ENCODE measurements at regions not wholly inside any gene's neighbourhood (a gene's known extent, or its start where the extent isn't known, plus 50 kb on each side); places are given as distances from the start of the nearest gene placed in this dataset.

DNA sequence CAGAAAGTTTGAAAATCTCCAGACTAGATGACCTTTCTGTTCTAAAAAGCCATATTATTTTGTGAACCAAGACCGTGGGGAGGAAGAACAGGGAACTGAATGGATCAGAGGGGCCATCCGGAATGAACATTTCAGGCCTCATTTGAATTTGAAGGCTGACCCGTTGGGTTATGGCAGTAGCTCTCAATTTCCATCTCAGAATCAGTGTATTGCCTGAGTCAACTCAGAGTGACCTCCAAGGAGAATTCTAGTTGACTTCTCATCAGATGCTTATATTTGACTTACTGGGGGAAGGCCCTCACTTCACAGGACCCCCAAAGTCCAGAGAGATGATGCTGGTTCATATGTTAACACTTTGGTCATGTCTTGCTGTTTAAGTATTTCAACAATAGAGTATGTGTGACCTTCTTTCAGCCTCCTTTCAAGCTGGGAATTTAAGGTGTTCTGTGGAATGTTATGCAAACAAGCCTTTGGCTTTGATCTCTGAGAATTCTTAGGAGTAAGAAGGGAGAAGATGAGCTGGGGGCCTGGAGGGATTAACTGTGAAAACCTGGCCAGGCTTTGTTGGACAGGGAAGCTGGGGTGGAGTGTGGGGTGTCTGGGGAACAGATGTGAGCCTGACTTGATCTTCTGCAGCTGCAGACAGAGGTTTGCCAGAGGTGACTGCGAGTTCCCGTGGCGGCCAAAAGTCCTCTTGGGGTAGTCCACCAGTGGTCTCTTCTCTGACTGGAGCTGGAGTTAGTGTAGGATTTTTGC, 111.2 kb upstream of the RGMA start:
- ATAC-seq (no peak), DNase-seq (no peak)
- H3K36me3 ChIP-seq (ENCODE audit: low read depth): no peaks in the 10 kb centered on the region
- TF ChIP-seq, protein P1, sequence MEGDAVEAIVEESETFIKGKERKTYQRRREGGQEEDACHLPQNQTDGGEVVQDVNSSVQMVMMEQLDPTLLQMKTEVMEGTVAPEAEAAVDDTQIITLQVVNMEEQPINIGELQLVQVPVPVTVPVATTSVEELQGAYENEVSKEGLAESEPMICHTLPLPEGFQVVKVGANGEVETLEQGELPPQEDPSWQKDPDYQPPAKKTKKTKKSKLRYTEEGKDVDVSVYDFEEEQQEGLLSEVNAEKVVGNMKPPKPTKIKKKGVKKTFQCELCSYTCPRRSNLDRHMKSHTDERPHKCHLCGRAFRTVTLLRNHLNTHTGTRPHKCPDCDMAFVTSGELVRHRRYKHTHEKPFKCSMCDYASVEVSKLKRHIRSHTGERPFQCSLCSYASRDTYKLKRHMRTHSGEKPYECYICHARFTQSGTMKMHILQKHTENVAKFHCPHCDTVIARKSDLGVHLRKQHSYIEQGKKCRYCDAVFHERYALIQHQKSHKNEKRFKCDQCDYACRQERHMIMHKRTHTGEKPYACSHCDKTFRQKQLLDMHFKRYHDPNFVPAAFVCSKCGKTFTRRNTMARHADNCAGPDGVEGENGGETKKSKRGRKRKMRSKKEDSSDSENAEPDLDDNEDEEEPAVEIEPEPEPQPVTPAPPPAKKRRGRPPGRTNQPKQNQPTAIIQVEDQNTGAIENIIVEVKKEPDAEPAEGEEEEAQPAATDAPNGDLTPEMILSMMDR (IDR thresholded peaks at IDR 0.05): no peak
- no peak overlapping the region for H3K4me3 ChIP-seq
- H3K9me3 ChIP-seq: no peaks in the 10 kb centered on the region
- intact Hi-C loops (cut with DNase I, micrococcal nuclease): no loop called here
- no peaks in the 10 kb centered on the region for H3K4me1 ChIP-seq (ENCODE audit: low read depth)

DNA sequence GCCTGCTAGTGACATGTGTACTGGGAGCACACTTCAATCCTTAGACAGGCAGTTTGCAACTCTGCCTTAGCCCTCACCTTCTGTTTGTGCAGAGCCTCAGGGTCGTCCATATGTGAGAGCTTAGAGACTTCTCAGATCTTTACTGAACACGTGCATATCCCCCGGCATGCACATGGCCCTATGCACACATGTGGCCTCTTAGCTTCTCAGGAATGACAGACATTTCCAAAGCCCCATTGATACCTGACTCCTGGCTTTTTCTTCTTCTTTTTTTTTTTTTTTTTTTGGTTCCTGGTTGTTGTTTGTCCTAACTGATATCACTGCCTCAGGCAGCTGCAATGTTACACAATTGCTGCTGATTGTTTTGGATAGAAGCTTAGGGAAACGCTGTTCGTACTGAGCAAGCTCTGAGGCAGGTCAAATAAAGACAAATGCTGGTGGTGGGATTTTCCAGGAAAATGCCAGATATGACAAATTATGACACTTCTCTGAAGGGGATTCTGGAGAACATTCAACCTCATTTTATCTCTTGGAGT, 107.2 kb upstream of the RGMA start:
- ATAC-seq (no peak), DNase-seq (no peak)
- Histone ChIP-seq H3K4me3 (no peak overlapping the region), H3K4me1 (ENCODE audit: low read depth) (no peaks in the 10 kb centered on the region), H3K36me3 (ENCODE audit: low read depth) (no peaks in the 10 kb centered on the region), H3K9me3 (no peaks in the 10 kb centered on the region)
- intact Hi-C loops (cut with DNase I, micrococcal nuclease): no loop called here
- TF ChIP-seq, protein P1 (IDR thresholded peaks at IDR 0.05): no peak

DNA sequence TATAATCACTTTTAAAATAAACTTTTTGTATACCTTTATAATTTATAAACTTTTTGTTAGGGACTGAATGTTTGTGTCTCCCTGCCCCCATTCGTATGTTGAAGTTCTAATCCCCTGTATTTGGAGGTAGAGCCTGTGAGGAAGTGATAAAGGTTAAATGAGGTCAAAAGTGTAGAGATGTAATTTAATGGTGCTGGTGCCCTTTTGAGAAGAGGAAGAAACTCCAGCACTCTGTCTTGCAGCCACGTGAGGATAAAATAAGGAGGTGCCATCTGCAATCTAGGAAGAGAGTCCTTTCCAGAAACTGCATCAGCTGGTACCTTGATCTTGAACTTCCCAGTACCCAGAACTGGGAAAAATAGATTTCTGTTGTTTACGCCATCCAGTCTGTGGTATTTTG, 106.1 kb upstream of the RGMA start:
- no peaks in the 10 kb centered on the region for H3K4me1 ChIP-seq (ENCODE audit: low read depth)
- no peaks in the 10 kb centered on the region for H3K9me3 ChIP-seq
- H3K36me3 ChIP-seq (ENCODE audit: low read depth): no peaks in the 10 kb centered on the region
- intact Hi-C loops (cut with DNase I, micrococcal nuclease): no loop called here
- H3K4me3 ChIP-seq: no peak overlapping the region
- ATAC-seq (no peak), DNase-seq (no peak)
- TF ChIP-seq, protein P1 (IDR thresholded peaks at IDR 0.05): no peak

DNA sequence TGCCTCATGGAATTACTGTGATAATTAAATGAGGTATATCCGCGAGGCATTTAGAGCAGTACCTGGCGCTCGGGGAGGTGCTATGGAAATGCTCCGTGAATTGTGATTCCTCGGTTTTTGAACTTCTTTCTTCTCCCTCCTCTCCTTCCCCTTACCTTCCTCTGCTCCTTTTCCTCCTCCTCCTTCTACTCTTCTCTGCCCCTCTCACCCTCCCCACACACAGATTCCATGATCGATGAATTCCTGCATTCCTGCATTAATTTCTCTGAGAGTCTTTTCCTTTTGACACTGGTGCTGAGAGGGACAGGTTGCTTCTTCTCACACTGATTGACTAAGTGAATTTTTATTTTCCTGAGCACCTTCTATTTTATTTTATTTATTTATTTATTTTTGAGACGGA, 101.2 kb upstream of the RGMA start:
- intact Hi-C loops (cut with DNase I, micrococcal nuclease): no loop called here
- TF ChIP-seq, protein P1 (IDR thresholded peaks at IDR 0.05): no peak
- Histone ChIP-seq H3K36me3 (ENCODE audit: low read depth) (no peaks in the 10 kb centered on the region), H3K4me3 (no peak overlapping the region), H3K9me3 (no peaks in the 10 kb centered on the region), H3K4me1 (ENCODE audit: low read depth) (no peaks in the 10 kb centered on the region)
- DNase-seq: no peak
- ATAC-seq: no peak

DNA sequence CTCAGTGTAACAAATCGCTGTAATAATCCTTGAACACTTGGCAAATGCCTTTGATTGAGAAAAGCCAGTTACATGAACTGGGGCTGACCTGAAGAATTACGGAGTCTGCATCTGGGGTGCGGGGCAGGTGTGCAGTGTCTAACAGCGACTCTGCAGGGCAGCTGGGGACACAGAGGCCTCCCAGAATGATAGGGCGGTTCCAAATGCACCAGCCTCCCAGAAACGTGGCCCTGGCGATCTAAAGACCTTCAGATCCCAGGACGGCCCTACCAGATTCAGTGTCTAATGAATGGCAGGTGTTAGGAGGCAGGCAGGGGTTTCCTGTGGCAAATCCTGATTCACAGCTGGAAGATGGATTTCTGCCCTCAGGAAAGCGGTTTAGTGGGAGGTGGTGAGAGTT, 100.5 kb upstream of the RGMA start:
- no peak overlapping the region for H3K4me3 ChIP-seq
- ATAC-seq (no peak), DNase-seq (no peak)
- no peaks in the 10 kb centered on the region for H3K4me1 ChIP-seq (ENCODE audit: low read depth)
- intact Hi-C loops (cut with DNase I, micrococcal nuclease): no loop called here
- no peaks in the 10 kb centered on the region for H3K36me3 ChIP-seq (ENCODE audit: low read depth)
- TF ChIP-seq, protein P1 (IDR thresholded peaks at IDR 0.05): no peak
- H3K9me3 ChIP-seq: no peaks in the 10 kb centered on the region

Data from mucosa of descending colon (tissue), 3 donors.